Suppressor macrophage treated with lipopolysaccharide for 1 hour (primary cell): ENCODE measurements at regions not wholly inside any gene's neighbourhood (a gene's known extent, or its start where the extent isn't known, plus 50 kb on each side); places are given as distances from the start of the nearest gene placed in this dataset.

ENCODE experiments used
- DNase-seq, 3 donors: peaks; one replicate each; pipeline ENCODE4 v3.0.0-alpha.2; 2020 to 2022

GRCh38 chr3:67864587-67865183, 210.3 kb upstream of the SUCLG2 start:
- DNase-seq, result no peak

GRCh38 chr3:67863869-67864268, 209.5 kb upstream of the SUCLG2 start:
- DNase-seq, result no peak

- no peak for DNase-seq
These were observed 206.0 kb upstream of the SUCLG2 start for GRCh38 chr3:67860429-67860828.

- peak in 1 of 3 donors; percentile 3 for DNase-seq
These were observed 204.1 kb upstream of the SUCLG2 start for GRCh38 chr3:67858492-67858891.

GRCh38 chr3:67856718-67857117, 202.3 kb upstream of the SUCLG2 start:
- DNase-seq, result no peak

GRCh38 chr3:67854663-67855062, 200.3 kb upstream of the SUCLG2 start:
- no peak for DNase-seq

- no peak for DNase-seq
These were observed 199.1 kb upstream of the SUCLG2 start for GRCh38 chr3:67853520-67853919.

- no peak for DNase-seq
These were observed 193.9 kb upstream of the SUCLG2 start for GRCh38 chr3:67848299-67848698.

GRCh38 chr3:67846166-67846565, 191.8 kb upstream of the SUCLG2 start:
- no peak for DNase-seq

- no peak for DNase-seq
These were observed 178.4 kb upstream of the SUCLG2 start for GRCh38 chr3:67832817-67833216.

- DNase-seq, result no peak
These were observed 176.8 kb upstream of the SUCLG2 start for GRCh38 chr3:67831262-67831661.

- DNase-seq, result no peak
These were observed 174.1 kb upstream of the SUCLG2 start for GRCh38 chr3:67828486-67829010.

- DNase-seq, result no peak
These were observed 166.7 kb upstream of the SUCLG2 start for GRCh38 chr3:67821135-67821534.

- no peak for DNase-seq
These were observed 165.0 kb upstream of the SUCLG2 start for GRCh38 chr3:67819447-67819846.

- DNase-seq, result no peak
These were observed 155.0 kb upstream of the SUCLG2 start for GRCh38 chr3:67809370-67809935.

GRCh38 chr3:67808906-67809305, 154.5 kb upstream of the SUCLG2 start:
- DNase-seq, result no peak

- DNase-seq, result no peak
These were observed 150.2 kb upstream of the SUCLG2 start for GRCh38 chr3:67804578-67804977.

GRCh38 chr3:67804089-67804488, 149.7 kb upstream of the SUCLG2 start:
- no peak for DNase-seq

GRCh38 chr3:67798412-67798811, 144.0 kb upstream of the SUCLG2 start:
- no peak for DNase-seq

GRCh38 chr3:67791620-67792019, 137.2 kb upstream of the SUCLG2 start:
- DNase-seq, result no peak

- peak; percentile 34 to 56 (median 54) for DNase-seq
These were observed 135.6 kb upstream of the SUCLG2 start for GRCh38 chr3:67790043-67790442.

GRCh38 chr3:67788396-67788795, 134.0 kb upstream of the SUCLG2 start:
- DNase-seq, result no peak

GRCh38 chr3:67783281-67784250, 129.2 kb upstream of the SUCLG2 start:
- no peak for DNase-seq

- DNase-seq, result no peak
These were observed 127.5 kb upstream of the SUCLG2 start for GRCh38 chr3:67781871-67782270.
